ENCODE measurements at regions not wholly inside any gene's neighbourhood (a gene's known extent, or its start where the extent isn't known, plus 50 kb on each side); places are given as distances from the start of the nearest gene placed in this dataset.

DNA sequence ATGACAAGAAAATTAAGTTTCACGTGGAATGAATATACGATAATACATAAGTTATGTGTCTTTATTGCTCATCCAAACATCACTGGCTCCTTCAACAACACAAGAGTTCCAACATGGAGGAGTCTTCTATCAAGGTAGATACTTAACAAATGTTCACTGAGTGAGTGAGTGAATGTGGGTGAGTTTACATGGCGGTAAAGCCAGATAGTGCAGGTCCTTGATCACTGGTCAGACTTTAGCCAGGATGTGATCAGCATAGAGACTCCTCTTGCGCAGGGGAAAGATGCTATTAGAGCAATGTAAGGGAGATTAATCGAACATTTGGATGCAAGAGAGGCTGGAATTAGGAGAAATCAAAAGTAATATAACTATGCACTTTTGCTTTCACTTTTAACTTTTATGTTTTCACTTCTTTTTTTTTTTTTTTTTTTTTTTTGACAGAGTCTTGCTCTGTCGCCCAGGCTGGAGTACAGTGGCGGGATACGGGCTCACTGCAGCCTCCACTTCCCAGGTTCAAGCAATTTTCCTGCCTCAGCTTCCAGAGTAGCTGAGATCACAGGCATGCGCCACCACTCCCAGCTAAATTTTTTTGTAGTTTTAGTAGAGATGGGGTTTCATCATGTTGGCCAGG, 249.0 kb upstream of the ID2 start:
- no peak for TF ChIP-seq POLR2A (IDR thresholded peaks at IDR 0.05)
- TF ChIP-seq, protein P1, sequence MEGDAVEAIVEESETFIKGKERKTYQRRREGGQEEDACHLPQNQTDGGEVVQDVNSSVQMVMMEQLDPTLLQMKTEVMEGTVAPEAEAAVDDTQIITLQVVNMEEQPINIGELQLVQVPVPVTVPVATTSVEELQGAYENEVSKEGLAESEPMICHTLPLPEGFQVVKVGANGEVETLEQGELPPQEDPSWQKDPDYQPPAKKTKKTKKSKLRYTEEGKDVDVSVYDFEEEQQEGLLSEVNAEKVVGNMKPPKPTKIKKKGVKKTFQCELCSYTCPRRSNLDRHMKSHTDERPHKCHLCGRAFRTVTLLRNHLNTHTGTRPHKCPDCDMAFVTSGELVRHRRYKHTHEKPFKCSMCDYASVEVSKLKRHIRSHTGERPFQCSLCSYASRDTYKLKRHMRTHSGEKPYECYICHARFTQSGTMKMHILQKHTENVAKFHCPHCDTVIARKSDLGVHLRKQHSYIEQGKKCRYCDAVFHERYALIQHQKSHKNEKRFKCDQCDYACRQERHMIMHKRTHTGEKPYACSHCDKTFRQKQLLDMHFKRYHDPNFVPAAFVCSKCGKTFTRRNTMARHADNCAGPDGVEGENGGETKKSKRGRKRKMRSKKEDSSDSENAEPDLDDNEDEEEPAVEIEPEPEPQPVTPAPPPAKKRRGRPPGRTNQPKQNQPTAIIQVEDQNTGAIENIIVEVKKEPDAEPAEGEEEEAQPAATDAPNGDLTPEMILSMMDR (IDR thresholded peaks at IDR 0.05) = no peak
- no peak for DNase-seq
- intact Hi-C loops (cut with DNase I) = no loop called here
- no peaks in the 10 kb centered on the region for H3K9me3 ChIP-seq
- no peak overlapping the region for H3K27ac ChIP-seq
- H3K4me3 ChIP-seq (replicated peaks in 1 of 3) = no peak overlapping the region
- H3K4me1 ChIP-seq = no peaks in the 10 kb centered on the region
- H3K36me3 ChIP-seq = no peaks in the 10 kb centered on the region
- WGBS, 2 donors = 89 to 94% methylated on average over 9 of the region's 9 CpGs
- H3K27me3 ChIP-seq = no peaks in the 10 kb centered on the region

GRCh38 chr2:8433390-8433789, 248.5 kb upstream of the ID2 start:
- H3K27me3 ChIP-seq = no peaks in the 10 kb centered on the region
- 93% methylated on average over 3 of the region's 3 CpGs for WGBS, 2 donors
- no peak for TF ChIP-seq POLR2A (IDR thresholded peaks at IDR 0.05)
- TF ChIP-seq, protein P1 (IDR thresholded peaks at IDR 0.05) = no peak
- intact Hi-C loops (cut with DNase I) = no loop called here
- no peaks in the 10 kb centered on the region for H3K36me3 ChIP-seq
- H3K4me3 ChIP-seq (replicated peaks in 1 of 3) = no peak overlapping the region
- no peaks in the 10 kb centered on the region for H3K9me3 ChIP-seq
- H3K4me1 ChIP-seq = no peaks in the 10 kb centered on the region
- no peak for DNase-seq
- no peak overlapping the region for H3K27ac ChIP-seq

DNA sequence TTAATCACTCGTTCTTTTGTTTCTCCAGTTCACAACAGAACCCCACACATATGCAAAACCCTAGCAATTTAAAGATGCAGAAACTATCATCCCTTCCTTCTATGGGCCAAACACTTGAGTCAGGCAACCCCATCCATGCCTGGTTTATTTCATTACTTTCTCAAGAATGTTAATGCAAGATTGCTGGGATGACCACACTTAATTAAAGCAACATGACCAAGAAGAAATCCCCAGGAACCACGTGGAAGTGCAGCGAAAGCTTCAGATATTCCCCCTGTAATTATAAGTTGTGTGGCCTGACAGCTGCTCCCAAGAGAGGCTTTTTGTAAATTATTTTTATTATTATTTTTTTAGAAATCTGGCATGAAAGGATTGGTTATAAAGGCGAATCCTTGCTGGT, 246.2 kb upstream of the ID2 start:
- WGBS, 2 donors = 82 to 86% methylated on average over 4 of the region's 4 CpGs
- TF ChIP-seq POLR2A (IDR thresholded peaks at IDR 0.05) = no peak
- TF ChIP-seq, protein P1 (IDR thresholded peaks at IDR 0.05) = no peak
- DNase-seq = no peak
- Histone ChIP-seq H3K4me1 (no peaks in the 10 kb centered on the region), H3K27ac (no peak overlapping the region), H3K4me3 (replicated peaks in 1 of 3) (no peak overlapping the region), H3K27me3 (no peaks in the 10 kb centered on the region), H3K9me3 (no peaks in the 10 kb centered on the region), H3K36me3 (no peaks in the 10 kb centered on the region)
- intact Hi-C loops (cut with DNase I) = no loop called here

DNA sequence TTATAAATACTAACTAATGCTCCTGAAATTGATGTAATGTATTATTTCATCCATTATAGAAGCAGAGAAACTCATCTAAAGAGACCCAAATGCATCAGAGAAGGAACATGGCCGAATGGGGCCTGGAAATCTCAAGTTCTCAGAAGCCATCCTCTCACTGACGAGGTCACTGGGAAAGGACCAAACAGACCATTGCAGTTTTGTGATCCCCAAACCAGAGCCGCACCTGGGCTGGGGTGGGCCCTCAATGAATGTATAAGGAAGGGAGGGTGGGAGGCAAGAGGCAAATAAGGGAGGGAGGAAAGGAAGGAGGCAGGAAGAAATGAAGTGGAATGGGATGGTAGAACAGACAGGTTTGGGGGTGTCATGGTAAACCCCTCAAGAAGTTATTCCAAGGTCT, 245.3 kb upstream of the ID2 start:
- Histone ChIP-seq H3K4me3 (replicated peaks in 1 of 3) (no peak overlapping the region), H3K27ac (no peak overlapping the region), H3K4me1 (no peaks in the 10 kb centered on the region), H3K27me3 (no peaks in the 10 kb centered on the region), H3K36me3 (no peaks in the 10 kb centered on the region), H3K9me3 (no peaks in the 10 kb centered on the region)
- intact Hi-C loops (cut with DNase I) = no loop called here
- no peak for DNase-seq
- 97 to 98% methylated on average over 3 of the region's 3 CpGs for WGBS, 2 donors
- TF ChIP-seq, protein P1 (IDR thresholded peaks at IDR 0.05) = no peak
- TF ChIP-seq POLR2A (IDR thresholded peaks at IDR 0.05) = no peak

DNA sequence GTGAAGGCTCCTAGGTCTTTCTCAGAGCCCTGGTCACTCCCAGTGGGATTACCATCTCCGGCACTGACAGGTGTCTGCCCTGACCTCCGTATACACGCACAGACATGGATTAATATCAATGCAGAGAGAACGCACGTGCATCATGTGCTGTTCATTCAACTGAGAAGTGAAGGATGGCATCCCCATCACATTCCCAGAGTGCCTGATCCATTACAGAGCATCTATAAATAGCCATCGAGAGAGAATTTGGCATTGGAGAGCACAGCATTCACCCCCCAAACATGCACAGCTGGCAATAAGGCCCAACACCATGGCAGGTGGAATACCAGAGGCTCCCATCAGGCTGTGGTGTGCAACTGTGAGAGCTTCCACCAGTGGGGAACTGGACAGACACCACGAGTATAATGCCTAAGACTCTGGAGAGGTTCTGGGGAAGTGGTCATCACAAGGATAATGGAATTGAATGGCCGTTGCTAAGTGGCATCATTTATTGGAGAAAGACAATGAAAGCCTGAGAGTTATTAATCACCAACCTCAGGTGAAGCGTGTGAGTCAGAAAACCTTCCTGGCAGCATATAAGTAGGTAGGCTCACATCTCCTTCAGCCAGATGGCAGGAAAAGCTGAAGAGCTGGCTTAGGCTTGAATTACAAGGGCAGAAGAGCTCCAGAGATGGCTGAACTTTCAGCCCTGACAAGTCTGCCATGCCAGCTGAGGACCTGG, 244.5 kb upstream of the ID2 start:
- 85 to 96% methylated on average over 9 of the region's 9 CpGs for WGBS, 2 donors
- Histone ChIP-seq H3K27me3 (no peaks in the 10 kb centered on the region), H3K27ac (no peak overlapping the region), H3K4me1 (no peaks in the 10 kb centered on the region), H3K9me3 (no peaks in the 10 kb centered on the region), H3K36me3 (no peaks in the 10 kb centered on the region), H3K4me3 (replicated peaks in 1 of 3) (no peak overlapping the region)
- DNase-seq = no peak
- TF ChIP-seq POLR2A (IDR thresholded peaks at IDR 0.05) = no peak
- TF ChIP-seq, protein P1 (IDR thresholded peaks at IDR 0.05) = no peak
- intact Hi-C loops (cut with DNase I) = no loop called here
